Stimulated activated CD8-positive, alpha-beta memory T cell treated with anti-CD3 and anti-CD28 coated beads, Interleukin-12 subunit alpha, Interleukin-12 subunit beta, amount 100 ng/mL, for 24 hours (primary cell): ENCODE measurements at regions not wholly inside any gene's neighbourhood (a gene's known extent, or its start where the extent isn't known, plus 50 kb on each side); places are given as distances from the start of the nearest gene placed in this dataset.

ENCODE experiments used
- DNase-seq: peaks from one replicate; pipeline ENCODE4 v3.0.0-alpha.2; 2020; ENCODE audit errors: extremely low read depth

GRCh38 chr7:1286946-1287645 lies 54.4 kb downstream of the UNCX start:
- DNase-seq: no peak

- no peak for DNase-seq
Observed at GRCh38 chr7:1287752-1288201, 55.1 kb downstream of the UNCX start.

GRCh38 chr7:1288390-1288995 lies 55.8 kb downstream of the UNCX start:
- no peak for DNase-seq

- DNase-seq: no peak
Observed at GRCh38 chr7:1288996-1289551, 56.4 kb downstream of the UNCX start.

- no peak for DNase-seq
Observed at GRCh38 chr7:1289666-1290025, 57.0 kb downstream of the UNCX start.

GRCh38 chr7:1290026-1290678 lies 57.5 kb downstream of the UNCX start:
- no peak for DNase-seq

- no peak for DNase-seq
Observed at GRCh38 chr7:1290679-1291356, 58.1 kb downstream of the UNCX start.

GRCh38 chr7:1291357-1291689 lies 58.7 kb downstream of the UNCX start:
- DNase-seq: no peak

- DNase-seq: no peak
Observed at GRCh38 chr7:1291845-1292765, 59.4 kb downstream of the UNCX start.

GRCh38 chr7:1292972-1293830 lies 60.5 kb downstream of the UNCX start:
- DNase-seq: no peak

GRCh38 chr7:1293950-1294411 lies 61.3 kb downstream of the UNCX start:
- DNase-seq: no peak

- no peak for DNase-seq
Observed at GRCh38 chr7:1295776-1296355, 63.2 kb downstream of the UNCX start.

- no peak for DNase-seq
Observed at GRCh38 chr7:1296356-1296981, 63.8 kb downstream of the UNCX start.

GRCh38 chr7:1297017-1297960 lies 64.6 kb downstream of the UNCX start:
- DNase-seq: no peak

GRCh38 chr7:1298051-1298930 lies 65.6 kb downstream of the UNCX start:
- no peak for DNase-seq

- DNase-seq: no peak
Observed at GRCh38 chr7:1298931-1299885, 66.5 kb downstream of the UNCX start.
